Esophagus muscularis mucosa (tissue), 4 donors: ENCODE measurements at regions not wholly inside any gene's neighbourhood (a gene's known extent, or its start where the extent isn't known, plus 50 kb on each side); places are given as distances from the start of the nearest gene placed in this dataset.

ENCODE experiments used
- DNase-seq: peaks from one replicate; pipeline ENCODE4 v3.0.0-alpha.2; 2017; ENCODE audit errors: extremely low spot score
- H3K27ac ChIP-seq, 4 donors: fragments of 200-600 bp; sonication (generic); replicated peaks in 1 of 4; 1 replicate in 3 of 4; 2 replicates in 1 of 4; pipeline ENCODE4 v1.5.1; 2016 to 2019; ENCODE audit warnings: mild to moderate bottlenecking in 1 of 4
- H3K27me3 ChIP-seq, 4 donors: fragments of 200-600 bp; sonication (generic); one replicate each; pipeline versions ENCODE4 v1.5.1 to v1.6.0; 2016 to 2019
- H3K36me3 ChIP-seq, 4 donors: fragments of 200-600 bp; sonication (generic); one replicate each; pipeline ENCODE4 v1.5.1; 2016 to 2019
- H3K4me1 ChIP-seq, 4 donors: fragments of 200-600 bp; sonication (generic); one replicate each; pipeline ENCODE4 v1.5.1; 2016 to 2019
- H3K4me3 ChIP-seq, 4 donors: fragments of 200-600 bp; sonication (generic); 1 replicate in 2 of 4; 2 replicates in 2 of 4; pipeline ENCODE4 v1.5.1; 2016 to 2019; ENCODE audit warnings: mild to moderate bottlenecking in 4 of 4, moderate library complexity in 1 of 4
- H3K9me3 ChIP-seq, 4 donors: fragments of 200-600 bp; sonication (generic); 1 replicate in 3 of 4; 2 replicates in 1 of 4; pipeline ENCODE4 v1.5.1; 2016 to 2019
- EP300 ChIP-seq: sonication (generic); formaldehyde crosslinking; IDR thresholded peaks from one replicate; pipeline ENCODE4 v1.6.1; 2017; ENCODE audit warnings: antibody characterized with exemption
- POLR2A ChIP-seq: fragments of 450-650 bp; IDR thresholded peaks from one replicate; pipeline ENCODE4 v1.6.1; 2017; ENCODE audit warnings: antibody characterized with exemption, moderate library complexity, mild to moderate bottlenecking, low read depth
- POLR2AphosphoS5 ChIP-seq, 2 donors: sonication (generic); formaldehyde crosslinking; IDR thresholded peaks; one replicate each; pipeline ENCODE4 v1.6.1; 2017; ENCODE audit warnings: antibody characterized with exemption in 2 of 2
- WGBS: methylation state at CpG from one replicate; pipeline ENCODE4 v1.1.5; 2018; 5-methylcytosine and 5-hydroxymethylcytosine counted together
- intact Hi-C: fragments of 100-400 bp; cut with DNase I; formaldehyde crosslinking; loops from one replicate; pipeline ENCODE4 v1.15.1; 2023
- TF ChIP-seq, protein P1 (sequence below), 3 experiments: fragments of 200-600 bp in 2 of 3; fragments of 450-650 bp in 1 of 3; sonication (generic) in 2 of 3; IDR thresholded peaks; one replicate each; pipeline ENCODE4 v1.5.1; 2017 to 2019; ENCODE audit warnings: antibody characterized with exemption in 3 of 3, mild to moderate bottlenecking in 2 of 3, moderate library complexity in 1 of 3

DNA sequence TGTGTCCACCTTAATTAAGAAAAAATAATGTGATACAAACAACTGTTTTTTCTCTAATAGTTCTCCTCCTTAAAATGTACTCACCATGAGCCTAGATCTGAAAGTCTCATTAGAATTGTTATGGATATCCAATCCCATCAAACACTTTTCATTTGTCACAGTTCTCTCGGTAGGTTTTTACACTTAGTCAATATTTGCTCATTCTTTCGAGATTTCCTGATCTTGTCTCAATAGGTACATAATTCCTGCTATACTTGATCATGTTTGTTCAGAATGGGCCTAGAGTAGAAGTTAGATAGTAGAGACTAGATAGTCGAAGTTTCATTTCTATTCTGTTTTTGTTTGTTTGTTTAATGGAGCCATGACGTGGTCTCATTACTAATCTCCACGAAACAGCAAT, 2005.7 kb downstream of the NCAM2 start:
- TF ChIP-seq POLR2AphosphoS5 (IDR thresholded peaks at IDR 0.05), result no peak
- no peak for TF ChIP-seq POLR2A
- TF ChIP-seq, protein P1, sequence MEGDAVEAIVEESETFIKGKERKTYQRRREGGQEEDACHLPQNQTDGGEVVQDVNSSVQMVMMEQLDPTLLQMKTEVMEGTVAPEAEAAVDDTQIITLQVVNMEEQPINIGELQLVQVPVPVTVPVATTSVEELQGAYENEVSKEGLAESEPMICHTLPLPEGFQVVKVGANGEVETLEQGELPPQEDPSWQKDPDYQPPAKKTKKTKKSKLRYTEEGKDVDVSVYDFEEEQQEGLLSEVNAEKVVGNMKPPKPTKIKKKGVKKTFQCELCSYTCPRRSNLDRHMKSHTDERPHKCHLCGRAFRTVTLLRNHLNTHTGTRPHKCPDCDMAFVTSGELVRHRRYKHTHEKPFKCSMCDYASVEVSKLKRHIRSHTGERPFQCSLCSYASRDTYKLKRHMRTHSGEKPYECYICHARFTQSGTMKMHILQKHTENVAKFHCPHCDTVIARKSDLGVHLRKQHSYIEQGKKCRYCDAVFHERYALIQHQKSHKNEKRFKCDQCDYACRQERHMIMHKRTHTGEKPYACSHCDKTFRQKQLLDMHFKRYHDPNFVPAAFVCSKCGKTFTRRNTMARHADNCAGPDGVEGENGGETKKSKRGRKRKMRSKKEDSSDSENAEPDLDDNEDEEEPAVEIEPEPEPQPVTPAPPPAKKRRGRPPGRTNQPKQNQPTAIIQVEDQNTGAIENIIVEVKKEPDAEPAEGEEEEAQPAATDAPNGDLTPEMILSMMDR (IDR thresholded peaks at IDR 0.05), result no peak
- no peak for TF ChIP-seq EP300
- Histone ChIP-seq H3K4me1 (no peaks in the 10 kb centered on the region), H3K27ac (no peak overlapping the region), H3K9me3 (no peaks in the 10 kb centered on the region), H3K36me3 (no peaks in the 10 kb centered on the region), H3K4me3 (no peak overlapping the region), H3K27me3 (no peaks in the 10 kb centered on the region)
- WGBS, result 64% methylated on average over 5 of the region's 5 CpGs
- intact Hi-C loops, result no loop called here
- DNase-seq, result no peak

DNA sequence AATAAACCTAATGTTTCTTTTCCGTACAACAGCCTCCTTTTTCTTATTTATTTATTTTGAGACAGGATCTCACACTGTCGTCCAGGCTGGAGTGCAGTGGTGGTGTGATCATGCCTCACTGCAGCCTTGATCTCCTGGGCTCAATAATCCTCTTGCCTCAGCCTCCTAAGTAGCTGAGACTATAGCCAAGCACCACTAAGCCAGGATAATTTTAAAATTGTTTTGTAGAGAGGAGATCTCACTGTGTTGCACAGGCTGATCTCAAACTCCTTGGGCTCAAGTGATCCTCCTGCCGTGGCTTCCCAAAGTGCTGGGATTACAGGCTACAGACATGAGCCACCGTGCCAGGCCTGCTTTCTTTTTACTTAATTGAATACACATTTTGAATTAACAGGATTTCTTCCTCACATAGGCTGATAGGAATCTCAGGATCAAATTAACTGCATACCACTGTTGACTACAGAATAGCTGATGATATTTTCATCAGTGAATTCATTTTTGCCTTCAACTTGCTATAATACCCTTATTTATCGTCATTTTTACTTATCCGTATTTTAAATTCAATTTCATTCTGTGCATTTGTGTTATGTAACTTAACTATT, 2010.5 kb downstream of the NCAM2 start:
- 53% methylated on average over 6 of the region's 6 CpGs for whole genome bisulfite sequencing
- no peak overlapping the region for H3K27ac ChIP-seq
- H3K4me3 ChIP-seq, result no peak overlapping the region
- no peaks in the 10 kb centered on the region for H3K9me3 ChIP-seq
- intact Hi-C loops, result no loop called here
- TF ChIP-seq POLR2AphosphoS5 (IDR thresholded peaks at IDR 0.05), result no peak
- TF ChIP-seq EP300, result no peak
- TF ChIP-seq, protein P1 (IDR thresholded peaks at IDR 0.05), result no peak
- H3K4me1 ChIP-seq, result no peaks in the 10 kb centered on the region
- no peaks in the 10 kb centered on the region for H3K27me3 ChIP-seq
- H3K36me3 ChIP-seq, result no peaks in the 10 kb centered on the region
- no peak for DNase-seq

DNA sequence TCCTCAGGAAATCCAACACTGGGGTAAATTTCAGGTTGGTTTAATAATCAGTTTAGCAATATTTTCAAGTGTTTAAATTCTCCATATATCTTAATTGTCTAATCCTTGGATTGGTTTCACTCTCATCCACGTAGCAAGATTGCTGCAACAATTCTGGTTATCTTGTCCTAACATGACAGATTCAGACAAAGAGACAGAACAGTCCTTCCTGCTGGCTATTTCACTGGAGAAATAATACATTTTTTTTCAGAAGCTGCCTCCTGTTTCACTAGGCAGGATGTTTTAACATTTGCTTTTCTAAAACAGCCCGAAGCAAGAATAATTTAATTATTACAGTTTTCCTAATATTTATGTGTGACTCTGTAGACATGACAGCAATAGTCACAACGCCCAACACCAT, 2011.2 kb downstream of the NCAM2 start:
- no peaks in the 10 kb centered on the region for H3K4me1 ChIP-seq
- intact Hi-C loops, result no loop called here
- no peak for TF ChIP-seq EP300
- TF ChIP-seq POLR2AphosphoS5 (IDR thresholded peaks at IDR 0.05), result no peak
- TF ChIP-seq POLR2A, result no peak
- TF ChIP-seq, protein P1 (IDR thresholded peaks at IDR 0.05), result no peak
- H3K27ac ChIP-seq, result no peak overlapping the region
- no peak for DNase-seq
- no peaks in the 10 kb centered on the region for H3K27me3 ChIP-seq
- 35% methylated on average over 3 of the region's 3 CpGs for WGBS
- no peaks in the 10 kb centered on the region for H3K9me3 ChIP-seq
- no peaks in the 10 kb centered on the region for H3K36me3 ChIP-seq
- no peak overlapping the region for H3K4me3 ChIP-seq

DNA sequence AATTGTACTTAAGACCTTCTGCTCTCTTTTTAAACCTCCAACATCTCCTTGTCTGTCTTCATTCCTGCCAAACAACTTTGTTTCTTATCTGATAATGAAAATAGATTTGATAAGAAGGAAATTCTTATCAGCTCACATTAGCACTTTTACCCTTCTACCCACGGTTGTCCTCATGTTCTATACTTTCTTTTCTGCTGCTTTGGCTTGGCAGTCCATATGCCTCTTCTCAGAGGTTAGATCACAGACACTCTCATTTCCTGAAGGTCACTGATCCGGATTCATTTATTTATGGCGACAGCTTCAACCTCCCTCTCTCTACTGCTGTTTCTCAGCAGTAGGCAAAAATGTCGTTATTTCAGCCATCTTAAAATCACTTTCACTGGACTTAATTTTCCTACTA, 2015.8 kb downstream of the NCAM2 start:
- no peaks in the 10 kb centered on the region for H3K4me1 ChIP-seq
- no peak for TF ChIP-seq POLR2AphosphoS5 (IDR thresholded peaks at IDR 0.05)
- TF ChIP-seq EP300, result no peak
- TF ChIP-seq, protein P1 (IDR thresholded peaks at IDR 0.05), result no peak
- TF ChIP-seq POLR2A, result no peak
- H3K4me3 ChIP-seq, result no peak overlapping the region
- 19% methylated on average over 4 of the region's 4 CpGs for WGBS
- DNase-seq, result no peak
- H3K36me3 ChIP-seq, result no peaks in the 10 kb centered on the region
- H3K27me3 ChIP-seq, result no peaks in the 10 kb centered on the region
- no peaks in the 10 kb centered on the region for H3K9me3 ChIP-seq
- intact Hi-C loops, result no loop called here
- H3K27ac ChIP-seq, result no peak overlapping the region

DNA sequence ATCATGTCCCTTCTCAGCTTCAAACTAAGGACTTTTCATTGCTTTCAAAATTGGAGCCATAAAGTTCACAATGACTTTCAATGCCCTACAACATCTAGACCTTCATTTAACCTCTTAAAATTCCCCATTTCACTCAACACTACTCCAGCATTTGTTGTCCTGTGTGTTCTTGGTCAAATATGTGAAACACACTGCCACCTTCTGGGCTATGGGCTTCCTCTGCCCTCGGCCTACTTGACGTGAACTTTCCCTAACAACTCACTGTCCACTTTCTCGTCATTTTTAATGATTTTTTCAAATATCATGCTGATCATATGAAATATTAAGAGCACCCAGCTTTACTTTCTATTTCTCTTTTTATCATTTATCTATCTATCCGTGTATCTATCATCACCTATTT, 2018.4 kb downstream of the NCAM2 start:
- H3K4me1 ChIP-seq, result no peaks in the 10 kb centered on the region
- no peak overlapping the region for H3K4me3 ChIP-seq
- no peaks in the 10 kb centered on the region for H3K27me3 ChIP-seq
- H3K36me3 ChIP-seq, result no peaks in the 10 kb centered on the region
- no peak for DNase-seq
- intact Hi-C loops, result no loop called here
- TF ChIP-seq, protein P1 (IDR thresholded peaks at IDR 0.05), result no peak
- no peak for TF ChIP-seq POLR2AphosphoS5 (IDR thresholded peaks at IDR 0.05)
- no peak for TF ChIP-seq POLR2A
- no peak for TF ChIP-seq EP300
- no peak overlapping the region for H3K27ac ChIP-seq
- H3K9me3 ChIP-seq, result no peaks in the 10 kb centered on the region
- 62% methylated on average over 4 of the region's 4 CpGs for WGBS
